K562 (cell line): ENCODE measurements at regions not wholly inside any gene's neighbourhood (a gene's known extent, or its start where the extent isn't known, plus 50 kb on each side); places are given as distances from the start of the nearest gene placed in this dataset.

ENCODE experiments used
- FOXJ3 ChIP-seq: sonication (generic); formaldehyde crosslinking; IDR thresholded peaks from 2 replicates; pipeline ENCODE4 v1.4.0; 2020; ENCODE audit warnings: mild to moderate bottlenecking, missing genetic modification reagents
- GTF2F1 ChIP-seq: IDR thresholded peaks from 2 replicates; pipeline ENCODE4 v1.6.1; 2011; ENCODE audit warnings: low read depth, low read length, improper control_type of control experiment
- HINFP ChIP-seq: fragments of 450-650 bp; conservative IDR thresholded peaks from 2 replicates; pipeline ENCODE4 v1.6.1; 2016; ENCODE audit warnings: missing genetic modification characterization, low read depth, mild to moderate bottlenecking, control low read depth, missing compliant biosample characterization
- PHTF2 ChIP-seq: fragments of 250-450 bp; sonication (Bioruptor Pico); IDR thresholded peaks from 2 replicates; pipeline ENCODE4 v1.5.0; 2021; ENCODE audit warnings: mild to moderate bottlenecking
- POLR2A ChIP-seq: fragments of 450-650 bp; conservative IDR thresholded peaks from 2 replicates; pipeline ENCODE4 v1.6.1; 2016
- SIX5 ChIP-seq, 2 experiments: IDR thresholded peaks; 2 replicates each; pipeline ENCODE4 v1.6.1; 2011; ENCODE audit warnings: low read length in 2 of 2, borderline replicate concordance in 1 of 2, low read depth in 1 of 2, mild to moderate bottlenecking in 1 of 2, moderate library complexity in 1 of 2; ENCODE audit not compliant: insufficient read depth in 1 of 2
- ZBTB26 ChIP-seq: fragments of 450-650 bp; formaldehyde crosslinking; IDR thresholded peaks from 2 replicates; pipeline ENCODE4 v1.4.0; 2022; ENCODE audit warnings: missing genetic modification characterization
- ZNF592 ChIP-seq: fragments of 450-650 bp; IDR thresholded peaks from 2 replicates; pipeline ENCODE4 v1.6.1; 2017; ENCODE audit warnings: antibody characterized with exemption, mild to moderate bottlenecking

GRCh38 chr12:5308996-5309395, 122.9 kb upstream of the NTF3 start:
- TF ChIP-seq HINFP (tag) (no peak), PHTF2 (CRISPR knock-in tag) (no peak), ZBTB26 (CRISPR knock-in tag) (no peak), SIX5 (IDR thresholded peaks at IDR 0.05; ENCODE audit: borderline replicate concordance in 1 of 2, insufficient read depth in 1 of 2, low read depth in 1 of 2, low read length in 2 of 2) (no peak), FOXJ3 (no peak), GTF2F1 (no peak), POLR2A (no peak), ZNF592 (no peak)
